Neural cell (in vitro differentiated cells): ENCODE measurements at regions not wholly inside any gene's neighbourhood (a gene's known extent, or its start where the extent isn't known, plus 50 kb on each side); places are given as distances from the start of the nearest gene placed in this dataset.

Source experiments
- CTCF ChIP-seq: fragments of 450-650 bp; IDR thresholded peaks from 2 replicates; pipeline ENCODE4 v1.5.1; 2014; ENCODE audit warnings: antibody characterized with exemption, mild to moderate bottlenecking, moderate library complexity; ENCODE audit not compliant: poor library complexity, severe bottlenecking
- EZH2 ChIP-seq: fragments of 200-600, 300-800 bp; shearing (Covaris generic), sonication (generic); IDR thresholded peaks from 2 replicates; pipeline ENCODE4 v1.6.1; 2014; ENCODE audit warnings: antibody characterized with exemption, low read length, borderline replicate concordance, mild to moderate bottlenecking; ENCODE audit not compliant: insufficient read depth, poor library complexity, severe bottlenecking
- POLR2AphosphoS5 ChIP-seq: IDR thresholded peaks from 2 replicates; pipeline ENCODE4 v1.6.1; 2012
- RAD21 ChIP-seq: fragments of 450-650 bp; conservative IDR thresholded peaks from 2 replicates; pipeline ENCODE4 v1.6.1; 2014; ENCODE audit warnings: antibody characterized with exemption, mild to moderate bottlenecking, moderate library complexity
- REST ChIP-seq: IDR thresholded peaks from 2 replicates; pipeline ENCODE4 v1.6.1; 2012; ENCODE audit warnings: borderline replicate concordance
- TAF1 ChIP-seq: IDR thresholded peaks from 2 replicates; pipeline ENCODE4 v1.6.1; 2012; ENCODE audit warnings: low read depth

DNA sequence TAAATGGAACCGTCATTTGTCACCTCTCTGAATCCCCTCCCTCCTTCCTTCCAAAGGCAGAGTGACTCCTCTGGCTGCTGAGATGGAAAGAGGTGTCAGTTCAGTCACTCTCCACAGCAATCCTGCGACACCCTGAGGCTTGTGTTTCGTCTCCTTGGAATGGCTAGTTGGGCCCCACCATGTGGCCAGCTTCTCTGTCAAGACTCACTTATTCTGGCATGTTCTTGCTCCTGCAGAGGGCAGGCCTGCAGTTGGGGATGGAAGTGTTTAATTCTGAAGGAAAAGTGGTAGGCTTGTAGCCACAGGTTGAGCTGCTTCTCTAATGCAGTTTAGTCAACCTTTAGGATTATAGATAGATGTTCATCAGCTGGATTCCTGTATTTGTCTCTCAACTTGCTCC, 149.6 kb downstream of the LMO4 start:
- TF ChIP-seq CTCF (no peak), POLR2AphosphoS5 (no peak), RAD21 (no peak), REST (no peak), EZH2 (no peak), TAF1 (no peak)
